ENCODE measurements at regions not wholly inside any gene's neighbourhood (a gene's known extent, or its start where the extent isn't known, plus 50 kb on each side); places are given as distances from the start of the nearest gene placed in this dataset.
A peak's percentile ranks its signal among the peaks of the same experiment; 100 is the strongest.

DNA sequence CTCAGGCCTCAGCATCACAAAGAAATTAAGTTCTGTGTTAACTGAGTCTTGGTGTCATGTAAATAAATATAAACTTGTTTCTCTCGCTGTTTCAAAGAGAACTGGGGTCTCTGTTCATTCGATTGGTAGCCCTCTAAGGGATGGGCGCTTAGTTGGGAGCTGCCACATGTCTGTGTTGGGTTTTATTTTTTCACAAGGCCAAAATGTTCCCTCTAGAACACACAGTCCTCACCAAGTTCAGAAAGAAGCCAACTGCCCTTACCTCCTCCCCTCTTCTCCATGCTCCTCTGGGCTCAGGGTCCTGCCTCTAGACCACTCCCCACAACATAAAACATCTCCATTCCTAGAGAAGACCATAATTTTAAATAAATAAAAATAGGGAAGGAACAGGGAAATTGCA lies 490.9 kb downstream of the TNS1 start:
- Histone ChIP-seq H2AFZ (ENCODE audit: low read depth, low read length, severe bottlenecking) (no peak overlapping the region), H3K36me3 (ENCODE audit: low read length) (no peaks in the 10 kb centered on the region), H3K9ac (ENCODE audit: low read length) (no peak overlapping the region), H3K79me2 (ENCODE audit: insufficient read depth, low read length) (no peaks in the 10 kb centered on the region), H3K27ac (ENCODE audit: low read depth, low read length) (no peak overlapping the region), H3K9me2 (replicated peaks; ENCODE audit: insufficient read depth, low read length) (no peaks in the 10 kb centered on the region), H3K27me3 (ENCODE audit: low read length) (0 out of 2 replicates have a peak, but pooled peaks cover 4% of the 10 kb centered on the region), H3K9me3 (ENCODE audit: insufficient read depth, low read length) (no peaks in the 10 kb centered on the region), H3F3A (ENCODE audit: insufficient read depth) (no peaks in the 10 kb centered on the region), H4K20me1 (ENCODE audit: low read depth, low read length) (no peaks in the 10 kb centered on the region), H3K4me3 (ENCODE audit: insufficient read depth, low read length, poor library complexity, severe bottlenecking) (no peak overlapping the region), H3K4me2 (ENCODE audit: low read depth, low read length, poor library complexity, severe bottlenecking) (no peak overlapping the region)
- no peak for TF ChIP-seq EZH2phosphoT487 (conservative IDR thresholded peaks at IDR 0.05; ENCODE audit: low read length)
- TF ChIP-seq, protein P1, sequence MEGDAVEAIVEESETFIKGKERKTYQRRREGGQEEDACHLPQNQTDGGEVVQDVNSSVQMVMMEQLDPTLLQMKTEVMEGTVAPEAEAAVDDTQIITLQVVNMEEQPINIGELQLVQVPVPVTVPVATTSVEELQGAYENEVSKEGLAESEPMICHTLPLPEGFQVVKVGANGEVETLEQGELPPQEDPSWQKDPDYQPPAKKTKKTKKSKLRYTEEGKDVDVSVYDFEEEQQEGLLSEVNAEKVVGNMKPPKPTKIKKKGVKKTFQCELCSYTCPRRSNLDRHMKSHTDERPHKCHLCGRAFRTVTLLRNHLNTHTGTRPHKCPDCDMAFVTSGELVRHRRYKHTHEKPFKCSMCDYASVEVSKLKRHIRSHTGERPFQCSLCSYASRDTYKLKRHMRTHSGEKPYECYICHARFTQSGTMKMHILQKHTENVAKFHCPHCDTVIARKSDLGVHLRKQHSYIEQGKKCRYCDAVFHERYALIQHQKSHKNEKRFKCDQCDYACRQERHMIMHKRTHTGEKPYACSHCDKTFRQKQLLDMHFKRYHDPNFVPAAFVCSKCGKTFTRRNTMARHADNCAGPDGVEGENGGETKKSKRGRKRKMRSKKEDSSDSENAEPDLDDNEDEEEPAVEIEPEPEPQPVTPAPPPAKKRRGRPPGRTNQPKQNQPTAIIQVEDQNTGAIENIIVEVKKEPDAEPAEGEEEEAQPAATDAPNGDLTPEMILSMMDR (IDR thresholded peaks at IDR 0.05; ENCODE audit: insufficient read depth, low read length, poor library complexity, severe bottlenecking), result no peak

DNA sequence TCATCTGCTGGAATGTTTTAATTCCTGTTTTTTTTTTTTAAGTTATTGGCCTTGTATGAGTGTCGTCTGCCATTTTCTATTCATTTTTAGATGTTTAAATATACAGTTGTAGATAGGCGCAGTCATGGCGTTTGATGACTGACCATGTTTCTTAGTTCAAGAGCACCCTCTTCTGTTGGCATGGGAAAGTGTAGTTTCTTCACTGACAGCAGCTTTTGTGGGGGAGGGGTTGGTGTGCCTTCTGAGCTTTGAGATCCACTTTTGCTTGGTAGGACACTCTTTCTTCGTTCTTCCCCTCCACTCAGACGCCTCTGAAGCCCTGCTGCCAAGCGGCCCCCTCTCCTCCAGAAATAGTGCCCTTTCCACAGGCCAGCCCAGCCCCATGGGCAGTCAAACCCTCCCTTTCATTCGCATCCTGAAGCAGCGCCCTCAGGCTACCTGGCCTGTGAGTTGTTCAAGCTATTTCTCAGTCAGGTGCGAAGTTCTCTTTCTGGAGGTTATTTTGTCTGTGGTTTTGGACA lies 492.0 kb downstream of the TNS1 start:
- H3K9ac ChIP-seq (ENCODE audit: low read length), result no peak overlapping the region
- no peaks in the 10 kb centered on the region for H3K9me2 ChIP-seq (replicated peaks; ENCODE audit: insufficient read depth, low read length)
- 0 out of 2 replicates have a peak, but pooled peaks cover 4% of the 10 kb centered on the region for H3K27me3 ChIP-seq (ENCODE audit: low read length)
- no peak overlapping the region for H2AFZ ChIP-seq (ENCODE audit: low read depth, low read length, severe bottlenecking)
- no peaks in the 10 kb centered on the region for H3K9me3 ChIP-seq (ENCODE audit: insufficient read depth, low read length)
- H3F3A ChIP-seq (ENCODE audit: insufficient read depth), result no peaks in the 10 kb centered on the region
- no peak overlapping the region for H3K4me3 ChIP-seq (ENCODE audit: insufficient read depth, low read length, poor library complexity, severe bottlenecking)
- H3K27ac ChIP-seq (ENCODE audit: low read depth, low read length), result no peak overlapping the region
- H4K20me1 ChIP-seq (ENCODE audit: low read depth, low read length), result no peaks in the 10 kb centered on the region
- H3K4me2 ChIP-seq (ENCODE audit: low read depth, low read length, poor library complexity, severe bottlenecking), result no peak overlapping the region
- no peaks in the 10 kb centered on the region for H3K79me2 ChIP-seq (ENCODE audit: insufficient read depth, low read length)
- TF ChIP-seq, protein P1 (IDR thresholded peaks at IDR 0.05; ENCODE audit: insufficient read depth, low read length, poor library complexity, severe bottlenecking), result peak; percentile 43
- TF ChIP-seq EZH2phosphoT487 (conservative IDR thresholded peaks at IDR 0.05; ENCODE audit: low read length), result no peak
- H3K36me3 ChIP-seq (ENCODE audit: low read length), result no peaks in the 10 kb centered on the region

DNA sequence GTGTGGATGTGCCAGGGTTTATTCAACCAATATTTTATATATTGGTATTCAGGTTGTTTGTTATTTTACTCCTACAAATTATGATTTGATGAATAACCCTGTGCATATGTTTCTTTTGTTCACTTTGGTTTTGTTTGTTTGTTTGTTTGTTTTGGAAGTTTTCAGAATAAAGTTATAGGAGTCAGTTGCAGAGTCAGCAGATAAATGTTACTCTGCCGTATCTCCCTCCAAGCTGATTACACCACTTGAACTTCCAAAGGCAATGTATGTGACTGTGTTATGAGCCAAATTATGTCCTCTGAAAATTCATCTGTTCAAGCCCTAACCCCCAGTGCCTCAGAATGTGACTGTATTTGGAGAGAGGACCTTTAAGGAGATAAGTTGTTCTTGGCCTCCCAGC lies 497.5 kb downstream of the TNS1 start:
- Histone ChIP-seq H2AFZ (ENCODE audit: low read depth, low read length, severe bottlenecking) (no peak overlapping the region), H3K27ac (ENCODE audit: low read depth, low read length) (no peak overlapping the region), H4K20me1 (ENCODE audit: low read depth, low read length) (no peaks in the 10 kb centered on the region), H3K9me3 (ENCODE audit: insufficient read depth, low read length) (no peaks in the 10 kb centered on the region), H3K9ac (ENCODE audit: low read length) (no peak overlapping the region), H3K9me2 (replicated peaks; ENCODE audit: insufficient read depth, low read length) (no peaks in the 10 kb centered on the region), H3K36me3 (ENCODE audit: low read length) (no peaks in the 10 kb centered on the region), H3K4me2 (ENCODE audit: low read depth, low read length, poor library complexity, severe bottlenecking) (no peak overlapping the region), H3K27me3 (ENCODE audit: low read length) (peaks cover 2% of the 10 kb centered on the region; the same call in 1 of the 2 replicates), H3K79me2 (ENCODE audit: insufficient read depth, low read length) (no peaks in the 10 kb centered on the region), H3K4me3 (ENCODE audit: insufficient read depth, low read length, poor library complexity, severe bottlenecking) (no peak overlapping the region), H3F3A (ENCODE audit: insufficient read depth) (no peaks in the 10 kb centered on the region)
- TF ChIP-seq EZH2phosphoT487 (conservative IDR thresholded peaks at IDR 0.05; ENCODE audit: low read length), result no peak

DNA sequence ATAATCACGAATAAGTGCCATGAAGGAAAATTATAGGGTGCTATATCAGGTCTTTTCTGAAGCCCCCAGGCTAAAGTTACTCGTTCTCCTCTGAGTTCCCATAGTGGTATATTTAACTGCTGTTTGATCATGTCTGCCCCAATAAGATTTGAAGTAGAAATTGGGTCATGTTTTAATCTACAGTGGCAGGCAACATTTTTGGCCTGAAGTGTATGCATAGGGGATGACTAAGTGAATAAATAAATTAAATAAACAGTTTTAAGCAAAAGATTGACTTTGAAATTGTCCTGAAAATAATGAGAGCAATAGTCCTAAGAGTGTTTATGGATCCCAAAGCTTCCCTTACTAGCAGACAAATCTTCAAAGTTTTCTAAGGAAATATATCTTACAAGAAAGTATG lies 500.9 kb downstream of the TNS1 start:
- TF ChIP-seq EZH2phosphoT487 (conservative IDR thresholded peaks at IDR 0.05; ENCODE audit: low read length), result no peak
- TF ChIP-seq, protein P1 (IDR thresholded peaks at IDR 0.05; ENCODE audit: insufficient read depth, low read length, poor library complexity, severe bottlenecking), result no peak
- Histone ChIP-seq H4K20me1 (ENCODE audit: low read depth, low read length) (no peaks in the 10 kb centered on the region), H3K27ac (ENCODE audit: low read depth, low read length) (no peak overlapping the region), H3K9me2 (replicated peaks; ENCODE audit: insufficient read depth, low read length) (no peaks in the 10 kb centered on the region; the same call in 1 of the 2 replicates), H3K4me2 (ENCODE audit: low read depth, low read length, poor library complexity, severe bottlenecking) (no peak overlapping the region), H3K36me3 (ENCODE audit: low read length) (no peaks in the 10 kb centered on the region), H3K9ac (ENCODE audit: low read length) (no peak overlapping the region), H3K9me3 (ENCODE audit: insufficient read depth, low read length) (no peaks in the 10 kb centered on the region), H3K79me2 (ENCODE audit: insufficient read depth, low read length) (no peaks in the 10 kb centered on the region), H3K27me3 (ENCODE audit: low read length) (peaks cover 2% of the 10 kb centered on the region; the same call in 1 of the 2 replicates), H2AFZ (ENCODE audit: low read depth, low read length, severe bottlenecking) (no peak overlapping the region), H3F3A (ENCODE audit: insufficient read depth) (no peaks in the 10 kb centered on the region), H3K4me3 (ENCODE audit: insufficient read depth, low read length, poor library complexity, severe bottlenecking) (no peak overlapping the region)

Data from SU-DHL-6 (cell line).